Left renal cortex interstitium (tissue), 4 donors: ENCODE measurements at regions not wholly inside any gene's neighbourhood (a gene's known extent, or its start where the extent isn't known, plus 50 kb on each side); places are given as distances from the start of the nearest gene placed in this dataset.
"Not testable (repeated sequence)": the region's sequence is repeated elsewhere in the genome, so short reads cannot be mapped to it uniquely, and the experiment has no call there.

ENCODE experiments used
- DNase-seq, 4 donors: peaks; one replicate each; pipeline ENCODE4 v3.0.0-alpha.2; 2013; ENCODE audit warnings: low read depth in 4 of 4, low spot score in 2 of 4, missing footprints in 1 of 4

DNA sequence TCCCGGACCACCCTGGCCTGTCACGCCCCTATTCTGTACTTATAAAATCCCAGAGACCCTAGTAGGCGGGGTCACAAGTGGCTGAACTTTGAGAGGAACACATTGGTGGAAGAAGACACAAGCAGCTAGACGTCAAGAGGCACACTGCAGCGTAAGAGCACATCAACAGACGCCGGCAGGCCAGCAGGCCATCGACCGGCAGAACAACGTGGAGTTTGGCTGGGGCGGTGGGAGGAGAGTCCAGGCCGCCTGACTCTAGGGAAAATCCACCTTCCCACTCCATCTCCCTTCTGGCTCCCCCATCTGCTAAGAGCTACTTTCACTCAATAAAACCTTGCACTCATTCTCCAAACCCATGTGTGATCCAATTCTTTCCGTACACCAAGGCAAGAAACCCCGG is 601.8 kb upstream of the CDH2 start:
- no peak for DNase-seq

DNA sequence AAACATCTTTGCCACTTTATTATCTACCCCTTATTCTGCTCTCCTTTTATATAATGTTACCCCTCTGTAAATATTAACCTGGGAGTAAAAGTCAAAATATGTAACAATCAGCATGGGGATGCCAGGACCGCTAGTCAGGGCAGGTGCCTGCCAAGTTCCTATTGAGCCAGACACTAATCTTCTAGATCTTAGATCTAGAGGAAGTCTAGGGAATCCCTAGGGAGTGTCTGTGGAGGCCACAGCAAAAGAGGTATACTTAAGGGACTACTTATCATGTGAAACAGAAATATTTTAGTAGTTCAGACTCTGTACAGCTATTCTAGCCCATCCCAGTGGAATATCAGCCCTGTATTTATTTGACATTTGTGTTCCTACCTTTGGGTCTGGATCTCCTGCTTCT is 600.8 kb upstream of the CDH2 start:
- DNase-seq = no peak

DNA sequence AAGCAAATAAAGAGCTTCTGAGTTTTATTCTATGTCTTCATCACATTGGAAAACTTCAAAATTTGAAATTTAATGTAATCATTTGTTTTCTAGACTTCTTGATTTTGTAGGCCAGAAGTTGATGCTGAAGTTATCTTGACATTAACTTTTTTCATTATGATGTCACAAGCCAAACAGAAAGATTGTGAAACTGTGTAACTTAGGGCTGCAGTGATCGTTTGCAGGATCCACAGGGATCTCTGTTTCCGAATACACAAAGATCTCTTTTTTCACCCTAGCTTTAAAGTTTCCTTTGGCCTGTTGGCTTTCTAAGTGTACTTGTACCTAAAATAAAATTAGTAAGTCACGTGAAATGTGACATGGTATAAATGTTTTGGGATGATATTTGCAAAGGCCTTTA is 594.9 kb upstream of the CDH2 start:
- DNase-seq = no peak

DNA sequence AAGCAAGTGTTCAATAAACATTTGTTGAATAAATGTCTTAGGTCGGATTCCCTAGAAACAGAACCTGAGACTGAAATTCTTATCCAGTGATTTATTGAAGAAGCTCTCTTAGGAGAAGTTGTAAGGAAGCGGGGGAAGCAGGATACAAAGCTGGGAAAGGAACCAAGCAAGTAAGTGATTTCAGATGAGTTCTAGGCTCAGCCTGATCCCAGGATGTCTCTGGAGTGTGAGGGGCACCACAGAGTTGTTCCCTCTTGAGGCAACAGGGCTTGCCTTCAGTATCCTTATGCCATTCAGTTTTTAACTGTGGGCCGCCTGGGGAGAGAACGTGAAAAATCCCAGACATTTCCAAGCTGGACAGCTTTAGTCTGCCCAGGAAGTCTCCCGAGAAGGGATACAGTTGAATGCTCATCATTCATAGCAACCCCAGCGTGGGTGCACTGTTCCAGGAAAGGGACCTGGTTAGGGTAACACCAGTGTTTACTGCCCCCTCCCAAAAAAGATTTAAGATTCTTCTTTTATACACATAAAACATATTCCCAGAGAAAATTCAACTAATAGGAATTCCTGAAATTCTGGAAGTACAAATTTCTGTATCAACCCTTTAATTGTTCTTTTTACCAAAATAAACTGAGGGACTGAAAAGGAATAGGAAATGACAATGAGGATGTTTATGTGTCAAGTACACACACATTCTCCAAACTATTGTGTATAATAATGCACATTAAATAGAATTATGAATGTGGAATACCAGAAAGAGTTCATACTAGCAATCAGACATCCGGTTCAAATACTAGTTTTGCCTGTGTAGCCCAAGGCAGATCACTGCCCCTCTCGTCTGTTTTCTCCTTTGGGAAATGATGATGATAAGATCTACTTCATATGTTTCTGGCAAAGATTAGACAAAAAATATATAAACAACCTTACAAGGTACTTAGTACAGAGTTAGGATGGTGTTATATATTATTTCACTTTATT is 592.1 kb upstream of the CDH2 start:
- no peak for DNase-seq

DNA sequence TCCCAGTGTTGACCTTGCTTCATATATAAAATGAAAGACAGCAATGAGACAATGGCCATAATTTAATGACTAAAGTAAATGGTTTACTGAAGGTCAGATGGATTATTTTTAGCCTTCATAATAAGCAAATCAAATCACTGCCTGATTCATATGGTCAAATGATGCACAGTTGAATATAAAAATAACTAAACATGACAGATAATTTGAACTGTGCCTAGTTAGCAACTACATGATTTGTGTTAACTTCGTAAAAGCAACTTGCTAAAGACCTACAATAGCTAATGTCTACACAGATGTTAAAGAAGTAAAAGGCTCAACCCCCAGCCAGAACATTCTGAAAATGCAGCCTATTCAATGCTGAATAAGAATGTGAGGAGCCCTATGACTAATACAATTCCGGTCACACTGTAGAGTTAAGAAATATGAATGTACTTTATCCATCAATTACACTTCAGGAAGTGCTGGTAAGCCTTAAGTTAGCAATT is 590.8 kb upstream of the CDH2 start:
- DNase-seq = no peak

DNA sequence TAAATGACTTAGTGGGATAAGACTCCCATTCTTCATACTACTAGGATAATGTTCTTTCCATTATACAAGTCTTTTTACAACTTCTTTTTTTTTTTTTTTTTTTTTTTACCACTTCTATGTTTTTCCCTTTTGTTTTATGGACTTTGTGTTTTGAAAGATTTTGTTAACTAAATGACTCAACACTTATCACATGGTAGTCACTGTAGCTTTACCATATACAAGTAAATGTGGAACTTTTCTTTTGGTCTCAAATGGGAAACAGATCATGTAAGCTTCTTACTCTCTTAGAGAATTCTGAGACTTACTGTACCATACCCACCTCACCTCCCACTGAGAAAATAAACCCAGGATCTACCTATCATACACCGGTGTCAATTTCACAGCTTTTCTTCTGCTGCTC is 590.3 kb upstream of the CDH2 start:
- no peak for DNase-seq

DNA sequence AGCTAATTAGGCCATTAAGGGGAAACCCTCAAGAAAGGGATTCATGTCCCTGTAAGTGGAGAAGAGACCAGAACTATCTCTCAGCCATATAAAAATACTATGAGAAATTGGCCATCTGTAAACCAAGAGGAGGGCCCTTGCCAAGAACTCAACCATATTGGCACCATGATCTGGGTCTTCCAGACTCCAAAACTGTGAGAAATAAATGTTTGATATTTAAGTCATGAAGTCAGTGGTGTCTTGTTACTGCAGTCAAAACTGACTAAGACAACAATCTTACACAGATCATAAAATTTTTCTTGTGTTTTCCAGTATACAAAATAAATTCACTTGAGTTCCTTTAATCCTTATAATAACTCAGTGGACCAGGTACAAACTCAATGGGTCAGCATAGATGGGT is 589.8 kb upstream of the CDH2 start:
- DNase-seq = no peak

DNA sequence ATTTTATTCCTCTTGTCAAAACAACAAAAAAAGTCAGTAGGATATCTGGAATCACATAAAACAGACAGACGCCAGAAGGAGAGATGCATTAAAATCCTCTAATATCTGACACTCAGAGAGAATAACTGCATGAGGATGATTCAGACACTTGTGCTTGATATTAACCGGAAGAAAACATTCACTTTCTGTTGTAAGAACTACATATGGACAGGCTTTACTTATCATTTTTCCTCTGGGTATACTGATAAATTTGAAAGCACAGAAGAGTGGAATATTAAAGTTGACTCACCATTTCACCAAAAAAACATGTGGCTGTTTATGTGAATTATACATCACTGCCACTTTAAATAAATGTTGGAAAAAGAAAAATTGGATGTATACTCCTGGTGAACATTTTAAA is 589.1 kb upstream of the CDH2 start:
- no peak for DNase-seq

DNA sequence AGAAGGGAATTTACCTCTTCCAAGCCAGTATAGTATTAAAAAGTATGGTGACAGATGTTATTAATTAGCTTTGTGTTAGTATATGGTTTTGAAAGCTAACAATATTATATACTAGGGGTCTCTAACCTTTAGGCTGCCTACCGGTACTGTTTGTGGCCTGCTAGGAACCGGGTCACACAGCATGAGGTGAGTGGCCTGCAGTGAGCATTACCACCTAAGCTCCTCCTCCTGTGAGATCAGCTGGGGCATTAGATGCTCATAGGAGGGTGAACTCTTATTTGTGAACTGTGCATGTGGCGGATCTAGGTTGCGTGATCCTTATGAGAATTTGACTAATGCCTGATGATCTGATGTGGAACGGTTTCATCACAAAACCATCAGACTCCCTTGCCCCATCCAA is 583.4 kb upstream of the CDH2 start:
- no peak for DNase-seq

DNA sequence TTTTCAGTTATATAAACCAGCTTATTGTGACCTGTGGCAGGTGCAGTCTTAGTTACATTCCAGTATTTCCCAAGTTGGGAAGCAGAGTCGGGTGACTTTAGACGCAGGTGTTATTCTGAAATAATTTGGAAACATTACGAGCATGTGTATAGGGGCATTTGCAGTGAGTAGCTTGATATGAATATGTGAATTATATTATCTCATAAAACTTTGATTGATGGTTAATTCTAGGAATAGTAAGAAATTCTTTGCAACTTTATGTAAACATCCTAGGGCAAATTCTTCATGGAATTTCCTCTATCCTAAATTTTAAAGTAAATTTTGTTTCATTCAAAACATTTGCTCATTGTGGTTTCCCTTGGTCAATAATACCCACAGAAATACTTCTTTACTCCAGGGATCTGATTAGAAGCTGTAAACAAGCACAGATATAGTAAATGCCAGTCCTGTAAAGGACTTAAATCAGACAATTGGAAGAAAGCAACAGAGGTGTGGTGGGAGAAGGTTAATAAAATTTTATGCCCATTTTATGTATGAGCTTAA is 580.6 kb upstream of the CDH2 start:
- no peak for DNase-seq

DNA sequence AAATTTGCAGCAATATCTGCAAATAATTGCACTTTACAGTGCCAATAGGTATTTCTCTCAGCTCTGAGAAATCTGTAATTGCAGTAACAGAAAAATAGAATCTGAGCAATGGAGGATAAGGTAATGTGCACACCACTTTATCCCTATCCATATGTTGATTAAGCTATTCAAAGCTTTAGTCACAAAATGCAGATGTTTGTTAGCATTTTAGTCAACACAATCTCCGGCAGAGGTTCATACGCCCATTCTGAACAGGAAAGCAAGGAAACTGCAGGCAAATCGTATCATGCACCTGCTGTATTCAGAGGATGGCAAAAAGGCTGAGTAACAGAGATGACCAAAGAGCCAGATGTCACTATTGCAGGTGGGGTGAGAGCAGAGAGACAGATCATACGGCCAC is 566.2 kb upstream of the CDH2 start:
- no peak for DNase-seq

DNA sequence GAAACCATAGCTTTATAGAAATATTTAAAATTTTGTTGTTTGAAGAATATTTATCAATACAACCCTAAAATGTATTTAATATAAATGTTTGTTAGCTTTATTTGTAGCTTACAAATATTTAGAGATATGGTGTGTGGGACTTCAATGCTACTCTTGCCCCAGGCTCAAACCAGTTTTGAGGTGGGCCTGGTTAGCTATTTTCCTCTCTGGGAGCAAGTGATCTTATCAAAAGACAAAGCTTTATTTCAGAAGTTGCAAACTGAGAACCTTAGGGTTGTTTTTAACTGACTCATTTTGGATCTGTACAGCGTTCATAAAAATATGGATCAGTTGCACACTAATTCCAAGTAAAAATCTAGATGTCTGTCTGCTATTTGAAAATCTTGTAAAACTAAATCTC is 563.6 kb upstream of the CDH2 start:
- no peak for DNase-seq

DNA sequence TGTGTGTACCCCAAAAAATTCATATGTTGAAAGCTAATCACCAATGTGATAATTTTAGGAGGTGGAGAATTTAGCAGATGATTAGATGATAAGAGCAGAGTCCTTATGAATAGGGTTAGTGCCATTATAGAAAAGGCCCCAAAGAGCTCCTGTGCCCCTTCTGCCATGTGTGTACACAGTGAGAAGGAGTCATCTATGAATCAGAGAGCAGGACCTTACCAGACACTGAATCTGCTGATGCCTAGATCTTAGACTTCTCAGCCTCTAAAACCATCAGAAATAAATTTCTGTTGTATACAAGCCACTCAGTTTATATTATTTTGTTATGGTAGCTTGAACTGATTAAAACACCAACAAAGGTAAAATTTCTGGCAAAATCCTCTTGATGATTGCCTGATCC is 560.0 kb upstream of the CDH2 start:
- no peak for DNase-seq

DNA sequence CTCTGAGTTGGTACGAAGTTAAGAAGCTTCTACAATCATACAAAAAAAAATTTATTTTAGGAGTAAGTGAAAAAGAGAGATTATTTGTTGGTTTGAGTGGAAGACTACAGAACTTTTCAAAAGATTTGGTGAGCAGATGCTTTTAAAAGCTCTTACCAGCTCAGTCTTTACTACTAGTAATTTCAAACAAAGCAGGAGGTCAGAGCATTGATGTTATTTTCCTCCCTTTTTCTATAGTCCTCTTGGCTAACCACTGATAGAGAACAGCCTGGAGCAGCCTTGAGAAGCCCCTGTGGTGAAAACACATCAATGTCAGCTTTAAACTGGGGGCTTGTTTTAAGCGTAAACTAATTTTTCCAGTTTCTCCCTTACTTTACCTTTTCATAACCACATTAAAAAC is 559.3 kb upstream of the CDH2 start:
- DNase-seq = no peak

DNA sequence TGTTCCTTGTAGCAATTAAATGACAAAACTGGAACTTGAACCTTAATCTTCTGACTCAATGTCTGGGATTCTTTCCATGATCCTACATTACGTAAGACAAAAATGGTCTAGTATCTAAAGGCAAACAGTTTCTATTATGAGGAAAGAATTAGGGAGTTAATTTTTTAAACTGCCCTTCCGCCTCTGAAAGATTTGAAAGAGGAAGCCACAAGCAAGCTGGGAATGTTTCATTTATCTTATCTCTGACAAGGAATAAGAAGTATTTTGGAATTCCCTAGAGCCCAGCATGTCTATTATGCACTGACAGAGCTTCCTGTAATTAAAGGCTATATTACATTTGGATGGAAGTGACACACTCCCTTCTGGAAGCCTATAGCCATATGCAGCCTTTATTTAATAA is 558.8 kb upstream of the CDH2 start:
- DNase-seq = no peak

DNA sequence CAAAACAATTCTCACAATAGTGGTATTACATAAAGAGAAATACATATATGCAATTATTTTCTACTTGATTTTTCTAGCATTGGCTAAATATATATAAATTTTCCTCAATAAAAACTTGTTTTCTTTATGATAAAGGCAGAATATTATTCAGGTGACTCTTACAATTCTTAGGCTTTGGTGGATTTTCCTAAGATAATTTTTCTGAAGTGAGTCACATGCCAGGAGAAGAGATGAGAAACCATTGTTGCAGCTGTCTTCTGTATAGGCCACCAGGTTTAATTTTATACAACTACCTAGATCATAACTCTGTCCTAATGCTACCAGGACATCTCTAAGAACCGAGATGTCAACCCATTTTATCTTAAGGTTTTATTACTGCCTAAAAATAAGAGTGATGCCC is 552.4 kb upstream of the CDH2 start:
- DNase-seq = no peak

DNA sequence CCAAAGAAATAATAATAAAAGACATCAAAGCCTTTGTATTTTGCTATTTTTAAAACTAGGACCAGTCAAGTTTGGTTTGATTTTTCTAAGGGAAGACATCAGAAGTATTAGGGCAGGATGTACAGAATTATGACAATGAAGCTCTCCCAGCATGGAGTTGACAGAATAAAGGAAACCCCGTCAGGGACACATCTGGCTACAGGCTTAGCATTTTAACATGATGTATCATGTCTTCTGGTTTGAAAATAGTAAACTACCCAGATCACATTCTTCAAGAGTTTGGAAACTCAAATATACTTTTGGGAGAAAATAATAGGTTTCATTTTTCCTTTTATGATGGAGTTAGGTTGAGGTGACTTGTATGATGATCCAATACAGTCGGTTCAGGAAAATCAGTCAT is 552.0 kb upstream of the CDH2 start:
- DNase-seq = no peak

DNA sequence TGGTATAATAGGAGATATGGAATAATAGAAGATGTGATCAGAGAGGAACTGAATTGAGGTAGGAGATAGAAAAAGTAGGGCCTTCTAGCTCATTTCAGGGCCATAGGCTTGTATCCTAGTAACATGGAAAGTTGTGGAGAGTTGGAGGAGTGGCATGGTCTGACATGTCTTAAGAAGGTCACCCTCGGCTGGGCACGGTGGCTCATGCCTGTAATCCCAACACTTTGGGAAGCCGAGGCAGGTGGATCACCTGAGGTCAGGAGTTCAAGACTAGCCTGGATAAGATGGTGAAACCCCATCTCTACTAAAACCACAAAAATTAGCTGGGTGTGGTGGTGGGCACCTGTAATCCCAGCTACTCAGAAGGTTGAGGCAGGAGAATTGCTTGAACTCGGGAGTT is 550.3 kb upstream of the CDH2 start:
- not testable (repeated sequence) for DNase-seq

DNA sequence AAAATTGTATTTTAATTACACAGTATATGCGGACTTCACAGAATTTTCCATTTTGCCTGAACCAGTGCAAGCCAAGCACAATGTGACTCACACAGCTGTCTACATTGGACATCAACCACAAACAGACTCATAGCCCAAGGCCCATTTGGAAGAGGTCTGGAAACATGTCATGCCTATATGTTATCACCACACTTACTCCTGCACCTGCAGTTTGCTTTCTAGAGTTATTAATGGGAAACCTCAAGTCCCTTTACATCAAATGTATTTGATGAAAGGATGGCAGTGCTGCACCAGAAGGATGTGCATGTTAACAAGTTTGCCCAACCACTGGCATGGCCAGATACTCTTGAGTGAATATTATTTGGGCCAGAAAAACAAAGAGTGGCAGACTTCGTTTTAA is 548.9 kb upstream of the CDH2 start:
- no peak for DNase-seq

DNA sequence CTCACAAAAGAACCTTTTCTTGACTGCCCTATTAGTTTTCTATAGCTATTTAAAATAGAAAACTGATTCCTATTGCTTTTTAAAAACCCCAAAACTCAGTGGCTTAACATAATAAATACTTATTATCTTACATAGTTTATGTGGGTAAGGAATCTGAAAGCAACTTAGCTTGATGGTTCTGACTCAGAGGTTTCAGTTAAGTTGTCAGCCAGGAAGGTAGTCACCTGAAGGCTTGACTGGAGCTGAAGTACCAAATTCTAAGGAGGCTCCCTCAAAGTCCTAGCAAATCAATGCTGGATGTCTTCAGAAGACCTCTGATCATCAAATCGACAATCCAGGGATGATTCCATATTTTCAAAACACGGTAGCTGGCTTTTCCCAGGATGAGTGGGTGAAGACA is 546.6 kb upstream of the CDH2 start:
- no peak for DNase-seq

DNA sequence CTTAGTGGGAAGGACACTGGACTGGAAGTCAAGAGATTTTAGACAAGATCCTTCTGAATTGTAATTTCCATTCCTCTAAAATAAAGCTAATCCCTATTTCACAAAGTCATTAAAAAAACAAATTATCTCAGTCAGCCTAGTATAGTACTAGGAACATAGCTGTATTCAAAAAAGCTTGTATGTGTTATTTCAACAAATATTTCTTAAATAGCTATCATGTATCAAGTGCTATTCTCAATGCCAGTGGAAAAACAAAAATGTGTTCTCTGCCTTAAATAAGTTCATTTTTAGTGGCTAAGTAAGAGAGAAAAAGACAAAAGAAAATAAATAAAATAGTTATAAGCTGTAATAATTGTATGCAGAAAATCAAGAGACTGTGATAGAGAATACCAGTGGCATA is 541.8 kb upstream of the CDH2 start:
- no peak for DNase-seq

DNA sequence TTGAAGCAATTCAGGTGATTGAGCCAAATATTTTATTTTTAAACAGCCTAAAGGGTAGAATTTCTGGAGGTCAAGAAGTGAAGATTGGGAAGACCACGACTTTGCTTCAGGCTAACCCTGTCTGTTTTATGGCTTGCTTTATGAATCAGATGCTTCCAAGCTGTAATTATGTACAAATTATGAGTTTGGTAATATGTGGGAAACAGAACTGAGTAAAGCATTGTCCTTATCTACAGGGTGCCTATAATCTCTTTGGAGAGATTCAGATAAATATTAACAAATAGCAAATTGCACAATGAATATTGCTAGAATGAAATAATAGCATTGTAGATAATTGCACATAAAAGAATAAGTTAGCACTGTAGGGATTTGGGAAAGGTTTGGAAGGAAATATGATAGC is 539.4 kb upstream of the CDH2 start:
- no peak for DNase-seq
